ENCODE measurements at regions not wholly inside any gene's neighbourhood (a gene's known extent, or its start where the extent isn't known, plus 50 kb on each side); places are given as distances from the start of the nearest gene placed in this dataset.

- Histone ChIP-seq H2AFZ (no peak overlapping the region), H3K79me2 (no peaks in the 10 kb centered on the region), H4K20me1 (ENCODE audit: insufficient read depth, poor library complexity, severe bottlenecking) (no peaks in the 10 kb centered on the region), H3K4me3 (no peak overlapping the region), H3K36me3 (replicated peaks; ENCODE audit: insufficient read depth, low read depth) (no peaks in the 10 kb centered on the region), H3K27me3 (no peaks in the 10 kb centered on the region), H3K4me1 (ENCODE audit: insufficient read depth) (no peaks in the 10 kb centered on the region), H3K9me2 (replicated peaks; ENCODE audit: insufficient read depth) (no peaks in the 10 kb centered on the region), H3K27ac (no peak overlapping the region), H3K4me2 (no peak overlapping the region), H3K9me3 (ENCODE audit: low read depth) (no peaks in the 10 kb centered on the region)
- 75% methylated on average over 8 of the region's 8 CpGs for WGBS (ENCODE audit: low lambda C conversion rate, missing lambda C conversion rate)
- no peak for TF ChIP-seq EZH2phosphoT487 (IDR thresholded peaks at IDR 0.05; ENCODE audit: low read depth, severe bottlenecking, unreplicated experiment)
- TF ChIP-seq, protein P1, sequence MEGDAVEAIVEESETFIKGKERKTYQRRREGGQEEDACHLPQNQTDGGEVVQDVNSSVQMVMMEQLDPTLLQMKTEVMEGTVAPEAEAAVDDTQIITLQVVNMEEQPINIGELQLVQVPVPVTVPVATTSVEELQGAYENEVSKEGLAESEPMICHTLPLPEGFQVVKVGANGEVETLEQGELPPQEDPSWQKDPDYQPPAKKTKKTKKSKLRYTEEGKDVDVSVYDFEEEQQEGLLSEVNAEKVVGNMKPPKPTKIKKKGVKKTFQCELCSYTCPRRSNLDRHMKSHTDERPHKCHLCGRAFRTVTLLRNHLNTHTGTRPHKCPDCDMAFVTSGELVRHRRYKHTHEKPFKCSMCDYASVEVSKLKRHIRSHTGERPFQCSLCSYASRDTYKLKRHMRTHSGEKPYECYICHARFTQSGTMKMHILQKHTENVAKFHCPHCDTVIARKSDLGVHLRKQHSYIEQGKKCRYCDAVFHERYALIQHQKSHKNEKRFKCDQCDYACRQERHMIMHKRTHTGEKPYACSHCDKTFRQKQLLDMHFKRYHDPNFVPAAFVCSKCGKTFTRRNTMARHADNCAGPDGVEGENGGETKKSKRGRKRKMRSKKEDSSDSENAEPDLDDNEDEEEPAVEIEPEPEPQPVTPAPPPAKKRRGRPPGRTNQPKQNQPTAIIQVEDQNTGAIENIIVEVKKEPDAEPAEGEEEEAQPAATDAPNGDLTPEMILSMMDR (IDR thresholded peaks at IDR 0.05; ENCODE audit: poor library complexity): no peak
- no peak for TF ChIP-seq EZH2 (IDR thresholded peaks at IDR 0.05; ENCODE audit: borderline replicate concordance)
- DNase-seq (ENCODE audit: low spot score): no peak
These were observed 221.0 kb upstream of the KLF6 start for GRCh38 chr10:4006051-4006450.

DNA sequence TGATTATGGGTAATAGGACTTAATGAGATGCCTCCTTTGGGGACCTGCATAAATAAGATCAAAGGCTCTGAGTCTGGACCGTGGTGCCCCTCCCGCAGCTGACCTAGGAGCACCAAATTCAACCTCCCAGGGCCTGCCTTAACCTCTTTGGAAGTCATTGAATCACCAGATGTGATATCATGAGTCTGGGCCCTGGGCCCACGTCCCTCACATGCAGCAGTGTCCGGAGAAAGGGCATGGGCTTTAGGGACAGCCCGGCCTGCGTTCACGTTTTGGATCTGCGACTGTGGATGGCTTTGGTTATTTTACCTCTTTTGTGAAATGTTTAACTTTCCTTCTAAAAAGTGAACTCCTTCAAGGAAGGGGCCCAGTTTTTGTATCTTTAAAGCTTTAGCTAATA, 220.0 kb upstream of the KLF6 start:
- Histone ChIP-seq H3K4me3 (no peak overlapping the region), H2AFZ (no peak overlapping the region), H3K27ac (no peak overlapping the region), H3K4me1 (ENCODE audit: insufficient read depth) (no peaks in the 10 kb centered on the region), H3K9me2 (replicated peaks; ENCODE audit: insufficient read depth) (no peaks in the 10 kb centered on the region), H3K36me3 (replicated peaks; ENCODE audit: insufficient read depth, low read depth) (no peaks in the 10 kb centered on the region), H4K20me1 (ENCODE audit: insufficient read depth, poor library complexity, severe bottlenecking) (no peaks in the 10 kb centered on the region), H3K79me2 (no peaks in the 10 kb centered on the region), H3K27me3 (no peaks in the 10 kb centered on the region), H3K9me3 (ENCODE audit: low read depth) (no peaks in the 10 kb centered on the region), H3K4me2 (no peak overlapping the region)
- no peak for TF ChIP-seq EZH2phosphoT487 (IDR thresholded peaks at IDR 0.05; ENCODE audit: low read depth, severe bottlenecking, unreplicated experiment)
- TF ChIP-seq, protein P1 (IDR thresholded peaks at IDR 0.05; ENCODE audit: poor library complexity): no peak
- TF ChIP-seq EZH2 (IDR thresholded peaks at IDR 0.05; ENCODE audit: borderline replicate concordance): no peak
- 96% methylated on average over 8 of the region's 8 CpGs for WGBS (ENCODE audit: low lambda C conversion rate, missing lambda C conversion rate)
- no peak for DNase-seq (ENCODE audit: low spot score)

GRCh38 chr10:4004144-4004543, 219.1 kb upstream of the KLF6 start:
- no peaks in the 10 kb centered on the region for H4K20me1 ChIP-seq (ENCODE audit: insufficient read depth, poor library complexity, severe bottlenecking)
- 69% methylated on average over 5 of the region's 5 CpGs for WGBS (ENCODE audit: low lambda C conversion rate, missing lambda C conversion rate)
- TF ChIP-seq, protein P1 (IDR thresholded peaks at IDR 0.05; ENCODE audit: poor library complexity): no peak
- TF ChIP-seq EZH2phosphoT487 (IDR thresholded peaks at IDR 0.05; ENCODE audit: low read depth, severe bottlenecking, unreplicated experiment): no peak

More at GRCh38 chr10:4004144-4004543, 219.1 kb upstream of the KLF6 start:
- Histone ChIP-seq H3K4me3 (no peak overlapping the region), H3K9me3 (ENCODE audit: low read depth) (no peaks in the 10 kb centered on the region), H3K36me3 (replicated peaks; ENCODE audit: insufficient read depth, low read depth) (no peaks in the 10 kb centered on the region), H3K27me3 (no peaks in the 10 kb centered on the region), H3K27ac (no peak overlapping the region), H3K4me2 (no peak overlapping the region), H3K4me1 (ENCODE audit: insufficient read depth) (no peaks in the 10 kb centered on the region), H2AFZ (no peak overlapping the region), H3K79me2 (no peaks in the 10 kb centered on the region), H3K9me2 (replicated peaks; ENCODE audit: insufficient read depth) (no peaks in the 10 kb centered on the region)
- no peak for DNase-seq (ENCODE audit: low spot score)
